ENCODE measurements at regions not wholly inside any gene's neighbourhood (a gene's known extent, or its start where the extent isn't known, plus 50 kb on each side); places are given as distances from the start of the nearest gene placed in this dataset.
"Not testable (repeated sequence)": the region's sequence is repeated elsewhere in the genome, so short reads cannot be mapped to it uniquely, and the experiment has no call there.

DNA sequence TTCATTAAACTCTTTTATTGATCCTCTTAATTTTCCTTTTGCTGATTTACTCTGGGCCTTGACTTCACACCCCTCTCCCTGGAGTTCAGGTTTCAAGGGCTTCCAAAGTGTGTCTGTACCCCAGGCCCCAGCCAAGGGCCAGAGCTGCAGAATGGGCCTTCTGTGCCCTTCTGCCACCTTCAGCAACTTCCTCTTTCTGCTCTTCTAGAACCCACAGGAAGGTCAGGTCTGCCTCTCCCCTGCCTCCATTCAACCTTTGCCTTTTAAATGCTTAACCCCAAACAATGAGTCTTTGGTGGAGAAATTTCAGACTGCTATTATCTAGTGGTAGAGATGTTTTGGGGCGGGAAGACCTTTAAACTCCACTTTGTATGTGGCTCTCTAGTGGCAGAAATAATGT is 63.1 kb downstream of the TSN start:
- no peak for DNase-seq (ENCODE audit: low spot score)

DNA sequence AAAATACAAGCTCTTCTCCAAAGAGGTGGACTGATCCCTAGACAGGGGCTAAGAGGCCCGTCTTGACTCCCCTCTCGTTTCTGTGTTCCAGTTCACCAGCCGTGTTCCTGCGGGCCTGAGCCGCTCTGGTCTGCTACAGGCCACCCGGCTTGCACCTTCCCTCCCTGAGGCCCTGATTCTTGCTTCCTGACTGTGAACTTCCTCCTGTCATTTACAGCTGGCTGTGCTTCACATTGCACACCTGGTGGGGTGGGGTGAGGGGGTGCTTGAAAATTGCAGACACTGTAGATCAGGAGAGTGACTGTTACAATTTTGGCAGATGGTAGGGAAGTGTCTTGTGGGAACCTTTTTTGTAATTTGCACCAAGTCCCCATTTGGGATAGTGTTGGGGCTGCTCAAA is 64.4 kb downstream of the TSN start:
- DNase-seq (ENCODE audit: low spot score), result no peak

DNA sequence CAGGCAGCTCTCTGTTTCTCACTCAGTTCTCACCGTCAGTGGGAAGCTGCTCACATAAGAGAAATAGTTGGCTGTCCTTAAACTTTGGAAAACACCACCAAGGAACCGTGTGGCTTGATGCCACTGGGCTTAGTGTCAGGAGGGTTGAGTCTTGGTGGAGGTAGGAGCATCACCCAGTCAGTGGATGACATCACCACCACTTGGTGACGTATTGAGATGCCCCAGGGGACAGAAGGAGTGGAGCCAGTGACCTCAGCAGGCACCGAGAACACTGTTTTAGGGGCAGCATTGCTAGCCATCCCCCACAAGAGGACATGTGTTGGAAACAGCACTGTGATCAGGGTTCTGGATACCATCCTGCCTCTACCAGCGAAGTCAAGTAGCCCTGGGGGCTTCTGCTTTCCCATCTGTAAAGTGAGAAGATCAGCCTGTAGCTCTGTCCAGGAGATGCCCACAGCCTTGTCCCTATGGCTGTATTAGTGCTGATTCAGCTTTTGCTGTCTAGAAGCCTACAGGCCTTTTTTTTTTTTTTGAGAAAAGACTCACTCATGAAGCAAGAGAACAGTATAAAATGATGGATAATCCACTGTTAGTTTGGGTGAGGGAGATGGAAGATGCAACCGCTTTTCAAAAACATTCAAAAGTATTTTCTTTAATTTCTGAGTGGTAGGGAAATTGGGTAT is 66.2 kb downstream of the TSN start:
- DNase-seq (ENCODE audit: low spot score), result no peak

DNA sequence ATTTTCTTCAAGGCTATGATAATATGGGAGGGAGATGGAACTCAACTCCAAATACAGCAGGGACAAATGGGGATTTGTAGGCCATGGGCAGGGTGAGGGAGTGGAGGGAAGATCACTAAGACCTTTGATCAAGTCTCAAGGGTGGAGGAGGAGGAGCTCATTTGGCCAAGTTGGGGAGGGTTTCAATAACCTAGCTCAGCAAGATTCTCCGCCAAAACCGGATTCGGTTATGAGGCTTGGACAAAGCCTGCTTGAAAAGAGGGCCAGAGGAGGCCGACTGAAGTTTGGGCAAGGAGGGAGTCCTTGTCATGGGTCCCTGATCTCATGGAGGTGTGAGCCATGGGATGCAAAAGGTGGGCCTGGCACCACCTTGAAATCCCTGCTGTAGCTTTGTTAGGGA is 68.8 kb downstream of the TSN start:
- DNase-seq (ENCODE audit: low spot score), result no peak

DNA sequence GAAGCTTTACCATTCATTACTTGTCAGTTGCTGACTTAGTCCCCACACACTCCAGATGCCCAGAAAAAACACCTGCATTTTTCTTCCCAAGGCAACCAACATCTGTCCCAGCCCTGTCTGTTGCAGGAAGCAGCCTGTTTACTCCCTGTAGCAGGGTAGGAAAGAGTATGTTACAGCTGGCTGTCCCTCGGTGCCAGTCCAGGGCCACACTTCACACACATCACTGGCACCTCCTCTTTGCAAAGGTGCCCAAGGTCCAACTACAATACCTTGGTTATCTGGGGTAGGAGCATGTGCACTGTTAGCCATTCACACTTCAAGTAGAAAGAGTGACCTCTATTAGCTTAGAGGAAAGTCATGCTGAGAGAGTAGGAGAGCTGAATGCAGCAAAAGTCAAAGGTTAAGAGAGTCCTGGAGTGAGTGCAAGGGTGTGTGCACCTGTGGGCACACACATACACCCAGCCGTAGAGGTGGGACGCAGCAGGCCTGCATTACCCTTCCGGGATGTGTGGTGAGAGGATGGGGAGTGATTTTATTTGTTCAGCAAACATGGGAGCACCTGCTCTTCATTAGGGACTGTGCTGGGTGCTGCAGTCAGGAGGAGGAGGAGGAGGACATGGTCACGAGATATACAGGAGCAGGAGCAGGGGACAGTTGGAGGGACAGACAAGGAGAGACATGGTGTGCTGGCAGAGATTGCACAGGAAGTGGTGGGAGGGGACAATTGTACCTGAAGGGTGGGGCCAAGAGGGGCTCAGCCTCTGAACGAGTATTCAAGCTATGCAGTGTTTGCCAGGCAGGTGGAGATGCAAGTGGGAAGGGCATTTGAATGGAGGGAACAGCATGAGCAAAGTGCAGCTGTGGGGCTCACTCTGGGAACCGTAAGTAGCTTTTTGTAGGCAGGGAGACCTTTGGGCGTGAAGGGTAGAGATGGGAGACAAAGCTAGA is 69.8 kb downstream of the TSN start:
- no peak for DNase-seq (ENCODE audit: low spot score)

DNA sequence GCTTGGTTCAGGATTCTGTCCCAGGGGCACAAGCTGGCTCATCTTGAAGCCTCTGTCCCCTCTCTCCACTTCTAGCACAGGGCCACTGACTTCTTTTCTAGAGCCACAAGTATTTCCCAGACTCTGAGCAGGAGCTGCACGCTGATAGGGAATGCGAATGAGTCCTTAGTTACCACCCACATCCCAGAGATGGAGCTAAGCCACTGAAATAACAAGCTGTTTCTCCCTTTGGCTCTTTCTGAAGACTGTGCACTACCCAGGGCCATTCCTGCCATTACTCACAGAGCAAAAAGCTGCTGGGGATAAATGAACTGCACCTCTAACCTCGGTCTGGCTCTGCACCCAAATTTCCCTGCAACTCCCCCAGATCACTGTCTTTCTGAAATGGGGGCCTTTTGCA is 70.6 kb downstream of the TSN start:
- peak; percentile 32 for DNase-seq (ENCODE audit: low spot score)

DNA sequence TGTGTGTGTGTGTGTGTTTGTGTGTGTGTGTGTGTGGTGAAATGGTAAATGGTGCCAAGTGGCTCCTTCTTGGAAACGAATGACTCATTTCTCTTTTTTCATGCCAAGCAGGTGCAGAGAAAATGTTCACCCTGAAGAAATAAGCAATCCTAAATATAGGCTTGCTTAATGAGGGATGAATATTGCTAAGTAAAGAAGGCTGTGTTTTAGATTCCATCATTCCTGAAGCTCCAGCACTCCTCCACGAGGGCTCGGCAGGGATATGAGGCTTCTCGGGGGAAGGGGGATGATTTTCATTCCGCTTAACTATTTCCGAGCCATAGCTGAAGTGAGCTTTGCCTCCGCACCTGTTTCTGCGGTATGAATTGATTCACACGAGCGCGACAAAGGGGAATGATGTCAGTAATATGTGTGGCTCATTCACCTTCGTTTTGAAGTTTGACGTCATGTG is 72.9 kb downstream of the TSN start:
- DNase-seq (ENCODE audit: low spot score), result no peak

DNA sequence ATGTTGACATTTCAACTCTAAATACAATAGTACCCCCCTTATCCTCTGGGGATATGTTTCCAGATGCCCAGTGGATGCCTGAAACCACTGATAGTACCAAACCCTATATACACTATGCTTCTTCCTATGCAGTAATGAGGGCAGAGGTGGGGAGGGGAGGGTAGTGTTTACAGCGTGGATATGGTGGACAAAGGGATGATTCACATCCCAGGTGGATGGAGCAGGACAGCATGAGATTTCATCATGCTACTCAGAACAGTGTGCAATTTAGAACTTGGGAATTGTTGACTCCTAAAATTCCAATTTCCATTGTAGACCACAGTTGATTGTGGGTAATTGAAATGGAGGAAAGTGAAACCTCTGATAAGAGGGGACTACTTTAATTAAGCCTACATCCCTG is 75.4 kb downstream of the TSN start:
- DNase-seq (ENCODE audit: low spot score), result no peak

DNA sequence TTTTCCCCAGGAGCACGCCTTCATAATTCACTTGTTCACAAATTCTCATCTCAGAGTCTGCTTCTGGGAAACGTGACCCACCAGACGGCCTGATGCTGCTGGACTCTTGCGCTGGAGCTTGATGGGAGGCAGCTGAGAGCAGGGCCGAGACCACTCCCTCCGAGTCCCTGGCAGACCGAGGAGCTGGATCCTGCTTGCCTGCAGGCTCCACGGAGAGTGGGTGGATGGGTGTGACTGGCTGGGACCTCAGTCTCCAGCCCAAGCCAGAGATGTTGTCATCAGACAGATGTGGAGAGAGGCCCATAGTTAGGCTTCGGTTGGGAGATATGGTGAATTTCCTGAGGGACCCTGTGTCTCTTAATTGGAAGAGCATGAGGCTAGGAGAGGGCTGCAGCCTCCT is 76.4 kb downstream of the TSN start:
- DNase-seq (ENCODE audit: low spot score), result no peak

DNA sequence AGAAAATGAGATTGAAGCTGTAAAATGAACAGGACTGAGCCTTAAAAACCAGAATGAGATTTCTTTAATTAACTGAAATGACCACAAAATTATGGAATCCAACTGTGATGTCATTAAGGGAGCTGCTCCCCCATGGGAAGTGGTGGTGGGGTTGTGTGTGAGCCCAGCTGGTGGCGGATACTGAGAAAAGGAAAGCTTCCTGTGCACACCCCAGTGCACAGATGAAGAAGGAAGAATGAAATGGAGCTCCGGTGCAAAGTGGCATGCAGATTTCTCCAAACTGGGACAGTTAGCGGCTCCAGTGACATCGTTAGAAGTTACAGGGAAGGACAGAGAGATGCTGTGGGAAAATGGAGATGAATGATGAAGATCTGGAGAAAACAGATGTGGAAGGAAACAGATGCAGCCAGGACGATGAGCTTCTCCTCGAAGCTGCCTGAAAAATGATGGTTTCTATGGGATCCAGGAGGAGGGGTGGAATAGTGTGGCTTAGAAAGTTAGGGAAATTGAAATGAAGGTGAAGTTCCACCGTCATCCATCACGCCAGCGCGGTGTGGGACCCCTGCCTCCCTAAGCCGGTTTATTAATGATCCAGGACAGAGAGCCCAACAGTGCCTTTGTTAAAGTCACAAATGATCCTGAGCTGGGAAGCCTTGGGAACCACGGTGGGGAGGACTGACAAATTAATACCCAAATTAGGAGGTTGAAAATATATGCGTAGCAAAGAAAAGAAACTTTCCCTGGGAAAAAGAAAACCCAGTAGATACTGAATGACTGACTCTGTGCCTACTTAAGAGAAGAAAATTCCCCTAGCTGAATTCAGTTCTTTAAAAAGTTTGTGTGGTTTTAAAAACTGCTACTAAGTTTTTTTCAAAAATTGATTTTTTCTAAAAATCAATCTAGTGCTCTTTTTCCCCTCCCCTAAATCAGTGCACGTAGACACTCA is 77.2 kb downstream of the TSN start:
- no peak for DNase-seq (ENCODE audit: low spot score)

DNA sequence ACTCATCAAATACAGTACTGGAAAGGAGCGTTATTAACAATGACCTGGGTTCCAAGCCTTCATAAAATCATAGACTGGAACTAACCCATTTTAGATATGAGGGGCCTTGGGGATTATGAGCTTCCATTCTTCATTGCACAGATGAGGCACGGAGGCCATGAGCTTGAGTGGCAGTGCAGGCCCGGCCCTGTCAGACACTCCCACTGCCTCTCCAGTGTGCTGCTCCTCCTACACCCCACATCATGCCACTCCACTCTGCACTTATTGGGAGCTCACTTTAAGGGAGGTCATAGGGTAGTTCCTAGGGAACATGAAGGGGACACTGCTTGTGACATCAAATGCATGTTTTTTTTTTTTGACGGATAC is 77.9 kb downstream of the TSN start:
- no peak for DNase-seq (ENCODE audit: low spot score)

DNA sequence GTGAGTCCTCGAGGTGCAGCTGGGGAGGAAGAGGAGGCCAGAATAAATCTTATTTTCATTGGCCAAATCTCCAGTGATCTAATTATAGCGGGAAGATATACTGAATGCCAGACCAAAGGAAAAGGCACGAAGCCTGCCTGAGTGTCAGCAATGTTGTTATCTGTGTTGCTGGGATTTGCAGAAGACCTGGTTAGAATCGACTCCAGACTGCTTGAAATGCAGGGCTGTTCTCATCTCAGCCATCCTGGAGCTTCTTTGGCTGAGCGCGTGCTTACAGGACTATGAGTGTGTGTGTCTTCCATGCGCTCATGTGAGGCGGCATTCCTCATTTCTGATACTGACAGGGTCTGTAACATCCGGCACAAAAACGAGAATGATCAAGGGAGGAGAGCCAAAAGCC is 81.2 kb downstream of the TSN start:
- no peak for DNase-seq (ENCODE audit: low spot score)

DNA sequence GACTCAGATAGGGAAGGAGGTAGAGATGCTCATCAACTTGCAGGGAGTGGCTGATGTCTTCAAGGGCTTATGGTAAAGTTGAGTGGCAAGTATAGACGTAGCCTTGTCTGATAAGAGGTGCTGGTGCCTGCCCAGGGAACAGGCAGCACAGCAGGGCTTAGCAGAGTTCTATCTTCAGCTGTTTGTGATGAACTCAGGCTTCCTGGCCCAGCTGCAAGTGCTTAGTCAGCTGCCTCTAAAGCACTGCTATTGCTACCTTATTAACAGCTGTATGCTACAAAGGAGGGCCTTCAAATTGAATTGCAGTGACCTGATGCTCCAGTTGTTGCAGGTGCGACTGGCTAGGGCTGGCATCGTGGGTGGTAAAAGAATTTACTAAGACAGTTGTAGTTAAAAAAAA is 82.1 kb downstream of the TSN start:
- DNase-seq (ENCODE audit: low spot score), result no peak

DNA sequence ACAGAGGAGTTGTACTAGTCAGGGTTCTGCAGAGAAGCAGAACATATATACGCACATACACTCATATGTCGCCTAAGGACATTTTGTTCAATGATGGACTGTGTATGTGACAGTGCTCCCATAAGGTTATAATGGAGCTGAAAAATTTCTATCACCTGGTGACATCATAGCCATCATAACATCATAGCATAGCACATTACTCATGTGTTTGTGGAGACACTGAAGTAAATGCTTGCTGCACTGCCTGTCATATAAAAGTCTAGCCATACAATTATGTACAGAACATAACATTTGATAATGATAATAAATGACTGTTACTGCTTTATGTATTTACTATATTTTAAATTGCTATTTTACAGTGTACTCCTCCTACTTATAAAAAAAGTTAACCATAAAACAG is 83.1 kb downstream of the TSN start:
- DNase-seq (ENCODE audit: low spot score), result no peak

DNA sequence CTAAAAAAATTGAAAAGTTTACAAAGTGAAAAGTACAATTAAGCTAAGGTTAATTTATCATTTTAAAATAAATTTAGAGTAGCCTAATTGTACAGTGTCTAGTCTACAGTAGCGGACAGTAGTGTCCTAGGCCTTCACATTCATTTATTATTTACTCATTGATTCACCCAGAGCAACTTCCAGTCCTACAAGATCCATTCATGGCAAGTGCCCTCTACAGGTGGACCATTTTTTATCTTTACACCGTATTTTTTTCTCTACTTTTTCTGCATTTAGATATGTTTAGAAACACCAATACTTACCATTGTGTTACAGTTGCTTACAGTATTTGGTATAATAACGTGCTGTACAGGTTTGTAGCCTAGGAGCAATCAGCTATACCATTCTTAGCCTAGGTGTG is 84.1 kb downstream of the TSN start:
- DNase-seq (ENCODE audit: low spot score), result no peak

DNA sequence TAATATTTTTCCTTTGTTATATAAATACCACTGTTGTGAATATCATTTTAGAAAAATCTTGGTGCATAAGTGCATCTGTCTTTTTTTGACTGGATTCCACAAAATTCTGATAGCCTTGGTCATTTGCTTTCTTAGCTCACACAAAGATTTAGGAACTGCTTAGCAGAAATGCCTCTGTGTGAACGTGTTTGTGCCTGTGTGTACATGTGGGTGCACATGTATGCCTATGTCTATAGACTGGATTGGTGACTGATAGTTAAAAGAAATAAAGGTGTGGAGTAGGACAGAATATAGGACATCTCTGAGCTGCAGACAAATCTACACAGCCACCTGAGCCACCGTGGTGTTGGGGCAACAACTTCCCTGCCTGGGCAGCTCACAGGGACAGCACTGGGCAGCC is 93.8 kb downstream of the TSN start:
- DNase-seq (ENCODE audit: low spot score), result no peak

DNA sequence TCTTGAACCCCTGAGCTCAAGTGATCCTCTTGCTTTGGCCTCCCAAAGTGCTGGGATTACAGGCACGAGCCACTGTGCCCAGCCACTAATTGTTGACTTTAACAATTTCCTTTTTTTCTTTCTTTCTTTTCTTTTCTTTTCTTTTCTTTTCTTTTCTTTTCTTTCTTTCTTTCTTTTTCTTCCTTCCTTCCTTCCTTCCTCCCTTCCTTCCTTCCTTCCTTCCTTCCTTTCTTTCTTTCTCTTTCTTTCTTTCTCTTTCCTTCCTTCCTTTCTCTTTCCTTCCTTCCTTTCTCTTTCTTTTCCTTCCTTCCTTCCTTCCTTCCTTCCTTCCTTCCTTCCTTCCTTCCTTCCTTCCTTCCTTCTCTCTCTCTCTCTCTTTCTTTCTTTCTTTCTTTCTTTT is 97.7 kb downstream of the TSN start:
- DNase-seq (ENCODE audit: low spot score), result not testable (repeated sequence)

DNA sequence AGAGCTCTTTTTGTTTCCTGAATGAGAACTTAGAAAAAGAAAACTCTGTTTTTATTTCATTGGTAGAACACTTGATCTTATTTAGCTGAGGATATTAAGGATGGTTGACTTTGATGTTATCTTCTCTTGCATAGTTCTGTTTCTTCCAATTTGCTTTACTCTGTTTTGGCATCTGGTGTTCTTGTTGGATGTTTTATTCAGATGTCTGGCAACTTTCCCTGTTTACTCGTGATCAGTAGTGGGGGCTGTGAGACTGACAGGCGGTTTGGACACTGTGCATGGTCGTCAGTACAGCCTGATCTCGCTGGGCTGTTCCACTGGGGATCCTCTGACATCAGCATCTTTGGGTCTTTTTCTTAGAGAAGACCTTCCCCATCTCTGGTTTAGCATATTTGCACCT is 100.1 kb downstream of the TSN start:
- no peak for DNase-seq (ENCODE audit: low spot score)

DNA sequence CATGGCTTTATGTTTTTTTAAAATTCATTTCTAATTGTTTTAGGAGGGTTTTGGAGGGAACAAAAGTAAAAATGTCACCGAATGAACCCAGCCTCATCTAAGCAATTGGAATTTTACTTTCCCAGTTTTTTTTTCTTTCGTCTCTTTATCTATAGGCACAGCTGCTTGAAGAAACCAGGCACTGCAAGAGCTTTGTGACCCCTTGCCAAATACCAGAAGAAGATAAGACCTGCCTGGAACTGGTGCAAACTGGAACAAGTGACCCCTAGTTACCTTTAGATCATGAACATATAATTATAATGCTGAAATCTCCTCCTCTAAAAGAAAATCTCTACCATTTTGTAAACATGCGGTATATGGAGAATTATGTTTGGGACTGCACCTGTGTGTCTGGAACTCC is 100.9 kb downstream of the TSN start:
- DNase-seq (ENCODE audit: low spot score), result no peak

DNA sequence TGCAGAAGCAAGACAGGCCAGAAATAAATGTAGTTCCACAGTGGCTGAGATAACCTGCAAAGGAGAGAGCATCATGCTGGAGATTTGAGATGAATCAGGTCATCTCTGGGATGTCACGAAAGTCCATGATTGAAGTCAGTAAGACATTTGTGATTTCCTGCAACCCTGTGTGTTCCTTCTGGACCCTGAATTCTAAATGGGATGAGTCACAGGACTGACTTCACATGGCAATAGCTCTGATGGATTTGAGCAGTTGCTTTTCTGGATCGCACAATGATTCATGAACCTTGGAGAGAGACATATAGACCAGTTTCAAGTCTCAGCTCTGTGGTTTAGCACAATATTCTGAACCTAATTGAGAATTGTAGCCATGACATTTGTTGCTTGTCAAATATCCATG is 102.9 kb downstream of the TSN start:
- DNase-seq (ENCODE audit: low spot score), result no peak

DNA sequence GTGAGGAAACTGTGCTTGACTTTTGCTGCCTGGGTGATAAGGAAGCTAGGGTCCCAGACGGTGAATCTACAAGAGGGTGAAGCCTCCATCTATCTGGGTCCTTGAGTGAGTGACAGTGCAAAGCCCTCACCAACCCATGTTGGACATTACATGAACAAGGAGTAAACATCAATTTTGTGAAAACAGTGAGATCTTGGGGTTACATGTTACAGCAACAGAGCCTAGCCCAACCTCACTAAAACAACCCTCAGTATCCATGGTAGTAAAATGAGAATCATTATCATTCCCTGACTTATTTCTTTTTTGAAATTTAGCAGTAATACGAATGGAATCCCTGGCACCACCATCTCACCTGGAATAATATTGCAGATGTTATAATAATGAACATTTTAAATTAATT is 103.4 kb downstream of the TSN start:
- DNase-seq (ENCODE audit: low spot score), result no peak

DNA sequence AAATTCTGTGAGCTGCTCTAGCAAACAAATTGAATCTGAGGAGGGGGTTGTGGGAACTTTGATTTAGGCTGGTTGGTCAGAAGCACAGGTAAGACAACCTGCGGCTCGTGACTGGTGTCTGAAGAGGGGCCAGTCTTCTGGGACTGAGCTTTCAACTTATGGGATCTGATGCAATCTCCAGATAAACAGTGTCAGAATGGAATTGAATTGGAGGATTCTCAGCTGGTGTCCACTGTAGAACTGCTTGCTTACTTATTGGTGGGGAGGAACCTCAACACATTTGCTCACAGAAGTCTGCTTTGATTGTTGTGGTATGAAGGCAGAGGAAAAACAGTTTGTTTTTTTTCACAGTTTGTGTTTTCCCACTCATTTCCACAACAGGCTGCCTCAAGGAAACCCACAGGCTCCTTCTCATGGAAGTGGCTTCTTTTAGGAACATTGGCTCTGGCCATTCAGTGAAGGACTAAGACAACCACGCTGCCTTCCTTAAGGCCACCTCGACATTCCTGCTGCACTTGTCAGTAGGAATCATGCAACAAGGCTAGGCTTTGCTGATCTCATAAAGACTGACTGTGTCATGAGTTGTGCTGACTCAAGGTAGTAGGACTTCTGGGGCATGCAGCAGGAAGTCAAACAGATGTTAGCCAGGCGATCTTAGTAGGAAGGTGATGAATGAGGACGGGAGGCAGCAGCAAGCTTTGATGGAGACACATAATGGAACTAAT is 104.7 kb downstream of the TSN start:
- peak; percentile 68 for DNase-seq (ENCODE audit: low spot score)
